Smooth muscle cell of the brain vasculature (primary cell): ENCODE measurements at regions not wholly inside any gene's neighbourhood (a gene's known extent, or its start where the extent isn't known, plus 50 kb on each side); places are given as distances from the start of the nearest gene placed in this dataset.

Experiments used
- DNase-seq: peaks from one replicate; pipeline ENCODE4 v3.0.0-alpha.2; 2012; ENCODE audit warnings: low read depth, low spot score

- no peak for DNase-seq
Observed at GRCh38 chr6:10048370-10049297, 366.2 kb downstream of the TFAP2A start.

GRCh38 chr6:10042280-10042679 lies 372.6 kb downstream of the TFAP2A start:
- DNase-seq, result no peak

GRCh38 chr6:10033223-10033829 lies 381.5 kb downstream of the TFAP2A start:
- DNase-seq, result no peak

GRCh38 chr6:10031617-10032016 lies 383.3 kb downstream of the TFAP2A start:
- DNase-seq, result no peak

GRCh38 chr6:10030942-10031537 lies 383.8 kb downstream of the TFAP2A start:
- DNase-seq, result no peak

- no peak for DNase-seq
Observed at GRCh38 chr6:10028222-10028621, 386.7 kb downstream of the TFAP2A start.

- no peak for DNase-seq
Observed at GRCh38 chr6:10019851-10020250, 395.0 kb downstream of the TFAP2A start.

- DNase-seq, result no peak
Observed at GRCh38 chr6:10014557-10014956, 400.3 kb downstream of the TFAP2A start.

- no peak for DNase-seq
Observed at GRCh38 chr6:10000551-10000950, 414.3 kb downstream of the TFAP2A start.

GRCh38 chr6:9999796-10000195 lies 415.1 kb downstream of the TFAP2A start:
- DNase-seq, result no peak

- DNase-seq, result no peak
Observed at GRCh38 chr6:9986273-9986672, 428.6 kb downstream of the TFAP2A start.

GRCh38 chr6:9985481-9985880 lies 429.4 kb downstream of the TFAP2A start:
- no peak for DNase-seq

- no peak for DNase-seq
Observed at GRCh38 chr6:9984607-9985006, 430.3 kb downstream of the TFAP2A start.

GRCh38 chr6:9983168-9983567 lies 431.7 kb downstream of the TFAP2A start:
- no peak for DNase-seq

- no peak for DNase-seq
Observed at GRCh38 chr6:9982215-9982614, 432.7 kb downstream of the TFAP2A start.

GRCh38 chr6:9979996-9980395 lies 434.9 kb downstream of the TFAP2A start:
- DNase-seq, result no peak

- DNase-seq, result no peak
Observed at GRCh38 chr6:9978480-9978879, 436.4 kb downstream of the TFAP2A start.

- DNase-seq, result no peak
Observed at GRCh38 chr6:9977411-9977810, 437.5 kb downstream of the TFAP2A start.

GRCh38 chr6:9961646-9962045 lies 453.2 kb downstream of the TFAP2A start:
- no peak for DNase-seq

GRCh38 chr6:9957215-9957759 lies 457.6 kb downstream of the TFAP2A start:
- no peak for DNase-seq

- DNase-seq, result no peak
Observed at GRCh38 chr6:9948678-9949077, 466.2 kb downstream of the TFAP2A start.

- DNase-seq, result no peak
Observed at GRCh38 chr6:9943986-9944385, 470.9 kb downstream of the TFAP2A start.
